Fibroblast of lung (primary cell): ENCODE measurements at regions not wholly inside any gene's neighbourhood (a gene's known extent, or its start where the extent isn't known, plus 50 kb on each side); places are given as distances from the start of the nearest gene placed in this dataset.

Experiments
- CTCF ChIP-seq, 2 donors: IDR thresholded peaks in 1 of 2; conservative IDR thresholded peaks in 1 of 2; 1 replicate in 1 of 2; 2 replicates in 1 of 2; pipeline ENCODE4 v1.5.1; 2011 to 2012; ENCODE audit warnings: low read length in 2 of 2, control low read depth in 1 of 2, inconsistent platforms in 1 of 2, low read depth in 1 of 2, mild to moderate bottlenecking in 1 of 2
- EZH2 ChIP-seq: IDR thresholded peaks from 2 replicates; pipeline ENCODE4 v1.5.1; 2012; ENCODE audit warnings: low read length, control low read depth, mild to moderate bottlenecking; ENCODE audit errors: missing control alignments

- TF ChIP-seq EZH2 (no peak), CTCF (conservative IDR thresholded peaks at IDR 0.05 in 1 of 2, IDR thresholded peaks at IDR 0.05 in 1 of 2; ENCODE audit: low read depth in 1 of 2, low read length in 2 of 2) (no peak)
These were observed 56.6 kb upstream of the ARHGEF3 start for GRCh38 chr3:56858331-56858730.
